Ishikawa (cell line): ENCODE measurements at regions not wholly inside any gene's neighbourhood (a gene's known extent, or its start where the extent isn't known, plus 50 kb on each side); places are given as distances from the start of the nearest gene placed in this dataset.

ENCODE experiments used
- CEBPB ChIP-seq: IDR thresholded peaks from 2 replicates; pipeline ENCODE4 v1.6.1; 2012
- EP300 ChIP-seq: IDR thresholded peaks from 2 replicates; pipeline ENCODE4 v1.6.1; 2012; ENCODE audit warnings: borderline replicate concordance
- FOXM1 ChIP-seq: IDR thresholded peaks from 2 replicates; pipeline ENCODE4 v1.6.1; 2012; ENCODE audit warnings: low read depth, borderline replicate concordance
- MAX ChIP-seq: IDR thresholded peaks from 2 replicates; pipeline ENCODE4 v1.6.1; 2012
- NFIC ChIP-seq: IDR thresholded peaks from 2 replicates; pipeline ENCODE4 v1.6.1; 2012
- RAD21 ChIP-seq: IDR thresholded peaks from 2 replicates; pipeline ENCODE4 v1.6.1; 2012; ENCODE audit warnings: low read depth
- REST ChIP-seq: IDR thresholded peaks from 2 replicates; pipeline ENCODE4 v1.6.1; 2012; ENCODE audit warnings: low read depth, mild to moderate bottlenecking
- TAF1 ChIP-seq: IDR thresholded peaks from 2 replicates; pipeline ENCODE4 v1.6.1; 2012; ENCODE audit warnings: low read depth, mild to moderate bottlenecking
- TCF12 ChIP-seq: IDR thresholded peaks from 2 replicates; pipeline ENCODE4 v1.6.1; 2012; ENCODE audit warnings: low read depth
- TEAD4 ChIP-seq: IDR thresholded peaks from 2 replicates; pipeline ENCODE4 v1.6.1; 2012
- USF1 ChIP-seq: IDR thresholded peaks from 2 replicates; pipeline ENCODE4 v1.6.1; 2012
- YY1 ChIP-seq: IDR thresholded peaks from 2 replicates; pipeline ENCODE4 v1.6.1; 2012; ENCODE audit warnings: low read depth

GRCh38 chr7:110307776-110308175, 783.2 kb upstream of the LRRN3 start:
- TF ChIP-seq REST (no peak), NFIC (no peak), USF1 (no peak), EP300 (no peak), YY1 (no peak), CEBPB (no peak), FOXM1 (no peak), MAX (no peak), TEAD4 (no peak), RAD21 (no peak), TCF12 (no peak), TAF1 (no peak)
